ENCODE measurements at regions not wholly inside any gene's neighbourhood (a gene's known extent, or its start where the extent isn't known, plus 50 kb on each side); places are given as distances from the start of the nearest gene placed in this dataset.

- CTCF ChIA-PET = no interaction called here
These were observed 367.3 kb upstream of the CHRM2 start for GRCh38 chr7:136501151-136501550.

GRCh38 chr7:136496551-136496950, 371.9 kb upstream of the CHRM2 start:
- no peak overlapping the region for H3K4me3 Mint-ChIP-seq
- Histone ChIP-seq H3K36me3 (ENCODE audit: control insufficient read depth in 2 of 3, insufficient read depth in 3 of 3, low read length in 3 of 3) (no peaks in the 10 kb centered on the region), H3K27me3 (ENCODE audit: control insufficient read depth in 2 of 2, insufficient read depth in 2 of 2, low read length in 2 of 2) (no peaks in the 10 kb centered on the region), H3K4me1 (ENCODE audit: control insufficient read depth in 2 of 2, insufficient read depth in 2 of 2, low read length in 2 of 2) (no peaks in the 10 kb centered on the region), H3K9me3 (ENCODE audit: control insufficient read depth in 2 of 3, low read length in 3 of 3) (no peaks in the 10 kb centered on the region), H3K27ac (ENCODE audit: low read depth, low read length) (no peak overlapping the region), H3K4me3 (ENCODE audit: low read length) (no peak overlapping the region)
- H3K9me3 Mint-ChIP-seq = peaks cover 0 to 16% (median 5%) of the 10 kb centered on the region in 11 donors
- intact Hi-C loops (cut with micrococcal nuclease) = no loop called here
- no peak for ATAC-seq
- H3K27me3 Mint-ChIP-seq = no peaks in the 10 kb centered on the region
- no peak for DNase-seq
- no peaks in the 10 kb centered on the region for H3K4me1 Mint-ChIP-seq
- ChIA-PET POLR2A (no interaction called here), CTCF (no interaction called here)
- H3K36me3 Mint-ChIP-seq = no peaks in the 10 kb centered on the region
- no peak overlapping the region for H3K27ac Mint-ChIP-seq

More at GRCh38 chr7:136501151-136501550, 367.3 kb upstream of the CHRM2 start:
- intact Hi-C loops (cut with micrococcal nuclease) = no loop called here
- Mint-ChIP-seq H3K27ac (no peak overlapping the region), H3K36me3 (no peaks in the 10 kb centered on the region), H3K4me3 (no peak overlapping the region), H3K4me1 (no peaks in the 10 kb centered on the region), H3K9me3 (peaks cover 0 to 11% (median 4%) of the 10 kb centered on the region in 11 donors), H3K27me3 (no peaks in the 10 kb centered on the region)
- POLR2A ChIA-PET = no interaction called here
- no peak overlapping the region for H3K4me3 ChIP-seq (ENCODE audit: low read length)
- H3K4me1 ChIP-seq (ENCODE audit: control insufficient read depth in 2 of 2, insufficient read depth in 2 of 2, low read length in 2 of 2) = no peaks in the 10 kb centered on the region
- ATAC-seq (no peak), DNase-seq (no peak)
- no peaks in the 10 kb centered on the region for H3K9me3 ChIP-seq (ENCODE audit: control insufficient read depth in 2 of 3, low read length in 3 of 3)
- H3K27me3 ChIP-seq (ENCODE audit: control insufficient read depth in 2 of 2, insufficient read depth in 2 of 2, low read length in 2 of 2) = no peaks in the 10 kb centered on the region
- no peaks in the 10 kb centered on the region for H3K36me3 ChIP-seq (ENCODE audit: control insufficient read depth in 2 of 3, insufficient read depth in 3 of 3, low read length in 3 of 3)
- H3K27ac ChIP-seq (ENCODE audit: low read depth, low read length) = no peak overlapping the region

GRCh38 chr7:136495081-136495480, 373.4 kb upstream of the CHRM2 start:
- Histone ChIP-seq H3K27ac (ENCODE audit: low read depth, low read length) (no peak overlapping the region), H3K4me3 (ENCODE audit: low read length) (no peak overlapping the region), H3K4me1 (ENCODE audit: control insufficient read depth in 2 of 2, insufficient read depth in 2 of 2, low read length in 2 of 2) (no peaks in the 10 kb centered on the region), H3K36me3 (ENCODE audit: control insufficient read depth in 2 of 3, insufficient read depth in 3 of 3, low read length in 3 of 3) (no peaks in the 10 kb centered on the region), H3K9me3 (ENCODE audit: control insufficient read depth in 2 of 3, low read length in 3 of 3) (no peaks in the 10 kb centered on the region), H3K27me3 (ENCODE audit: control insufficient read depth in 2 of 2, insufficient read depth in 2 of 2, low read length in 2 of 2) (no peaks in the 10 kb centered on the region)
- no peak for DNase-seq
- H3K27me3 Mint-ChIP-seq = no peaks in the 10 kb centered on the region
- CTCF ChIA-PET = no interaction called here
- no peak for ATAC-seq
- H3K36me3 Mint-ChIP-seq = no peaks in the 10 kb centered on the region
- H3K4me1 Mint-ChIP-seq = no peaks in the 10 kb centered on the region
- intact Hi-C loops (cut with micrococcal nuclease) = no loop called here
- H3K9me3 Mint-ChIP-seq = peaks cover 0 to 16% (median 7%) of the 10 kb centered on the region in 11 donors
- no peak overlapping the region for H3K4me3 Mint-ChIP-seq
- POLR2A ChIA-PET = no interaction called here
- no peak overlapping the region for H3K27ac Mint-ChIP-seq

GRCh38 chr7:136492366-136492765, 376.1 kb upstream of the CHRM2 start:
- no peaks in the 10 kb centered on the region for H3K4me1 ChIP-seq (ENCODE audit: control insufficient read depth in 2 of 2, insufficient read depth in 2 of 2, low read length in 2 of 2)
- intact Hi-C loops (cut with micrococcal nuclease) = no loop called here
- H3K27me3 ChIP-seq (ENCODE audit: control insufficient read depth in 2 of 2, insufficient read depth in 2 of 2, low read length in 2 of 2) = no peaks in the 10 kb centered on the region
- no peak for DNase-seq
- no peak overlapping the region for H3K27ac ChIP-seq (ENCODE audit: low read depth, low read length)
- CTCF ChIA-PET = no interaction called here
- Mint-ChIP-seq H3K4me1 (no peaks in the 10 kb centered on the region), H3K36me3 (no peaks in the 10 kb centered on the region), H3K27me3 (no peaks in the 10 kb centered on the region), H3K4me3 (no peak overlapping the region), H3K9me3 (peaks cover 0 to 25% (median 4%) of the 10 kb centered on the region in 11 donors), H3K27ac (no peak overlapping the region)
- H3K4me3 ChIP-seq (ENCODE audit: low read length) = no peak overlapping the region
- H3K36me3 ChIP-seq (ENCODE audit: control insufficient read depth in 2 of 3, insufficient read depth in 3 of 3, low read length in 3 of 3) = no peaks in the 10 kb centered on the region
- no peak for ATAC-seq
- no peaks in the 10 kb centered on the region for H3K9me3 ChIP-seq (ENCODE audit: control insufficient read depth in 2 of 3, low read length in 3 of 3)
- POLR2A ChIA-PET = no interaction called here

- CTCF ChIA-PET = no interaction called here
- ATAC-seq = no peak
- Mint-ChIP-seq H3K27ac (no peak overlapping the region), H3K4me1 (no peaks in the 10 kb centered on the region), H3K9me3 (peaks cover 0 to 25% (median 4%) of the 10 kb centered on the region in 11 donors), H3K27me3 (no peaks in the 10 kb centered on the region), H3K36me3 (no peaks in the 10 kb centered on the region), H3K4me3 (no peak overlapping the region)
- no peak for DNase-seq
- no peaks in the 10 kb centered on the region for H3K36me3 ChIP-seq (ENCODE audit: control insufficient read depth in 2 of 3, insufficient read depth in 3 of 3, low read length in 3 of 3)
- H3K4me3 ChIP-seq (ENCODE audit: low read length) = no peak overlapping the region
- no peaks in the 10 kb centered on the region for H3K9me3 ChIP-seq (ENCODE audit: control insufficient read depth in 2 of 3, low read length in 3 of 3)
- POLR2A ChIA-PET = no interaction called here
- no peaks in the 10 kb centered on the region for H3K27me3 ChIP-seq (ENCODE audit: control insufficient read depth in 2 of 2, insufficient read depth in 2 of 2, low read length in 2 of 2)
- intact Hi-C loops (cut with micrococcal nuclease) = no loop called here
- no peak overlapping the region for H3K27ac ChIP-seq (ENCODE audit: low read depth, low read length)
- no peaks in the 10 kb centered on the region for H3K4me1 ChIP-seq (ENCODE audit: control insufficient read depth in 2 of 2, insufficient read depth in 2 of 2, low read length in 2 of 2)
These were observed 378.6 kb upstream of the CHRM2 start for GRCh38 chr7:136489808-136490207.

- no peak overlapping the region for H3K4me3 Mint-ChIP-seq
- Histone ChIP-seq H3K9me3 (ENCODE audit: control insufficient read depth in 2 of 3, low read length in 3 of 3) (no peaks in the 10 kb centered on the region), H3K27me3 (ENCODE audit: control insufficient read depth in 2 of 2, insufficient read depth in 2 of 2, low read length in 2 of 2) (no peaks in the 10 kb centered on the region), H3K36me3 (ENCODE audit: control insufficient read depth in 2 of 3, insufficient read depth in 3 of 3, low read length in 3 of 3) (no peaks in the 10 kb centered on the region), H3K4me3 (ENCODE audit: low read length) (no peak overlapping the region), H3K4me1 (ENCODE audit: control insufficient read depth in 2 of 2, insufficient read depth in 2 of 2, low read length in 2 of 2) (no peaks in the 10 kb centered on the region), H3K27ac (ENCODE audit: low read depth, low read length) (no peak overlapping the region)
- no peaks in the 10 kb centered on the region for H3K27me3 Mint-ChIP-seq
- H3K4me1 Mint-ChIP-seq = no peaks in the 10 kb centered on the region
- DNase-seq = no peak
- intact Hi-C loops (cut with micrococcal nuclease) = no loop called here
- CTCF ChIA-PET = no interaction called here
- peaks cover 2 to 14% (median 9%) of the 10 kb centered on the region in 11 donors for H3K9me3 Mint-ChIP-seq
- no peak overlapping the region for H3K27ac Mint-ChIP-seq
- POLR2A ChIA-PET = no interaction called here
- H3K36me3 Mint-ChIP-seq = no peaks in the 10 kb centered on the region
- no peak for ATAC-seq
These were observed 387.6 kb upstream of the CHRM2 start for GRCh38 chr7:136480901-136481300.

GRCh38 chr7:136479922-136480321, 388.5 kb upstream of the CHRM2 start:
- no peak overlapping the region for H3K27ac Mint-ChIP-seq
- H3K4me1 Mint-ChIP-seq = no peaks in the 10 kb centered on the region
- H3K27me3 ChIP-seq (ENCODE audit: control insufficient read depth in 2 of 2, insufficient read depth in 2 of 2, low read length in 2 of 2) = no peaks in the 10 kb centered on the region
- ChIA-PET POLR2A (no interaction called here), CTCF (interaction anchor here (0.7 kb wide), 1 partner anchor 497 kb away, joined by 3 read pairs; no protein-coding TSS in a partner anchor)
- H3K9me3 Mint-ChIP-seq = peaks cover 2 to 14% (median 7%) of the 10 kb centered on the region in 11 donors
- no peaks in the 10 kb centered on the region for H3K36me3 Mint-ChIP-seq
- H3K4me3 ChIP-seq (ENCODE audit: low read length) = no peak overlapping the region
- no peak for DNase-seq
- no peaks in the 10 kb centered on the region for H3K4me1 ChIP-seq (ENCODE audit: control insufficient read depth in 2 of 2, insufficient read depth in 2 of 2, low read length in 2 of 2)
- no peaks in the 10 kb centered on the region for H3K36me3 ChIP-seq (ENCODE audit: control insufficient read depth in 2 of 3, insufficient read depth in 3 of 3, low read length in 3 of 3)
- H3K27me3 Mint-ChIP-seq = no peaks in the 10 kb centered on the region
- intact Hi-C loops (cut with micrococcal nuclease) = no loop called here
- no peak for ATAC-seq
- H3K9me3 ChIP-seq (ENCODE audit: control insufficient read depth in 2 of 3, low read length in 3 of 3) = no peaks in the 10 kb centered on the region
- H3K4me3 Mint-ChIP-seq = no peak overlapping the region
- no peak overlapping the region for H3K27ac ChIP-seq (ENCODE audit: low read depth, low read length)
